OCI-M2 (cell line): ENCODE measurements at regions not wholly inside any gene's neighbourhood (a gene's known extent, or its start where the extent isn't known, plus 50 kb on each side); places are given as distances from the start of the nearest gene placed in this dataset.

Source experiments
- DNase-seq: peaks from one replicate; lab custom pipeline; 2025; ENCODE audit not compliant: unreplicated experiment; lab: John Stamatoyannopoulos, UW

DNA sequence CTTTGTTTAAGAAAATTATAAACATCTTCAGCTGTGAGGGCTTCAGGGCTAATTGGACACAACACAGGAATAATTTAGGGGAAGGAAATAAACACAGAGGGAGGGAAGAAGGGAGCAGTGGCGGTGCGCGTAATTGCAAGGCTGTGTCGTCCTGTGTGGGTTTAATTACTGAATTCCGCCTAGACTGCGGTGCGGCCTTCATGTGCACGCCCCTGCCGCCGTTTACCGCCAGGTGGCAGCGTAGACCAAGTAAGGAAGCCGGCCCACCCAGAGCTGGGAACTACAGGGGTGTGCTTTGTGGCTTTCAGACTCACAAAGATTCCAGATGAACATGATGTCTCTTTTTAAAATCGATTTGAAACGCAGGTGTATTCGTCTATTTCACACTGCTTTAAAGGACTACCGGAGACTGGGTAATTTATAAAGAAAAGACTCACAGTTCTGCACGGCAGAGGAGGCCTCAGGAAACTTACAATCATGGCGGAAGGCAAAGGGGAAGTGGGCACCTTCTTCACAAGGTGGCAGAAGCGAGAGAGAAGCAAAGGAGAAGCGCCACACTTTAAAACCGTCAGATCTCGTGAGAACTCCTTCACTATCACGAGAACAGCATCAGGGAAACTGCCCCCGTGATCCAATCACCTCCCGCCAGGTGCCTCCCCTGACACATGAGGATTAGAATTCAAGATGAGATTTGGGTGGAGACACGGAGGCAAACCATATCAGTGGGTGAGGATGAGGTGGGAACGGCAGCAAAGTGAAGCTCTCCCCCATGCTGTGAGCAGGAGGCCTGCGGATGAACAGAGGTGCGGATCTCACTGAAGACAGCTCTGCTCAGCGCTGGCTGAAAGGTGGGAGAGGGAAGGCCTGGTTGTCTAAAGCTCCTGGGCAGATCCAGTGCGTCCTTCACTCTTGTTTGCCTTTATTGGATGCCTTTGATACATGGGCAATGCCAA, 222.0 kb upstream of the PDE10A start:
- DNase-seq: no peak

GRCh38 chr6:165883851-165884640, 221.0 kb upstream of the PDE10A start:
- no peak for DNase-seq

- DNase-seq: no peak
Observed at GRCh38 chr6:165881806-165882205, 218.8 kb upstream of the PDE10A start.

DNA sequence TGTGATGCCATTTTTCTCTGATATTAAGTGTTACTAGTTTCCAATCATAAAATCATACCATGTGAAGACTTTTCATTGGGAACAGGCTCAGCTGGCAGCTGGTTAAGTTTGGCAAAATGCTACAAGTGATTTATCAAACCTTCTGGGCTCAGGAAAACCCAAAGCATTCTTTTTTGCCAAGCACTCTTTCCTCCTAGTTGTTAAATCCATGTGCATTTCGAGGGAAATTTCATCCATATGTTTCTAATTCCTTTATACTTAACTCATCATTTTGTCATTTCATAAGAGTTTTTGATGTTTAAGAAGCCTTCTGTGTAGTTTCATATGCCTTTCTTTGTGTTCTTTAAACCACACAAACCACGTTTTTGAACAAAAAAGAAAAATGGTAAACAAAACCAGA, 217.6 kb upstream of the PDE10A start:
- DNase-seq: no peak

DNA sequence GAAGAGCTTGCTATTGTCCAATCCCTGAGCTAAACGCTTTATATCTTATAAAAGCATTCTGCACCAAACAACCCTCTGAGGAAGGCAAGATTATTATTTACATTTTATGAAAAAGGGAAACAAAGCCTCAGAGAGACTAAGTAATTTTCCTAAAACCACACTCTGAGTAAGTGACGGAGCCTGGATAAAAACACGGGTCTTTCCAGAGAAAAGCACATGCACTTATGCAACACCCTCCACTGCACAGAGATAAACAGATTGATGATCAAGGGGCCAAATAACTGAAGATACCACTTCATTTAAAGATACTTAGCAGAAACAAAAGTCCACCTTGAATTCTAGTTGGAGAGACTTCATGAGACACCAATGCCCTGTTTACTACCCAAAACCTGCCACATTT, 214.7 kb upstream of the PDE10A start:
- DNase-seq: no peak

GRCh38 chr6:165877192-165877591, 214.2 kb upstream of the PDE10A start:
- no peak for DNase-seq

GRCh38 chr6:165876588-165876987, 213.5 kb upstream of the PDE10A start:
- DNase-seq: no peak

- DNase-seq: no peak
Observed at GRCh38 chr6:165875946-165876345, 212.9 kb upstream of the PDE10A start.

- DNase-seq: no peak
Observed at GRCh38 chr6:165873976-165874375, 210.9 kb upstream of the PDE10A start.

GRCh38 chr6:165872811-165873210, 209.8 kb upstream of the PDE10A start:
- DNase-seq: no peak

DNA sequence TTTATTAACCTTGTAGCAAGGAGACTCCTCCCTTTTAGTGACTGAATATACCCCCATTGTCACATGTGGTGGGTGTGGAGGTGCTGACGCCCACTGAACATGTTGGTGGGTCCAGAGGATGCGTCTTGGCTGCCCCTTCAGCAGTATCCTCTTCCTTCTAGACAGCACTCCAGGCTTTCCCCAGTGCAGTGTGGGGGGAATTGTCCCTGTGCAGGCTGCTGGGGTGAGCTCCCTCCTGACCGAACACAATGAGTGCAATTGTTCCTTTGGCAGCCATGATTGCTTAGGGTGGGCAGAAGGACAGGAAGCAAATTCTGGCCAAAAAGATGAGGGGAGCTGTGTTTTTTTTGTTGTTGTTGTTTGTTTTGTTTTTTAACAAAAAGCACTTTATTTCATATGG, 209.3 kb upstream of the PDE10A start:
- no peak for DNase-seq

- no peak for DNase-seq
Observed at GRCh38 chr6:165871571-165871970, 208.5 kb upstream of the PDE10A start.

DNA sequence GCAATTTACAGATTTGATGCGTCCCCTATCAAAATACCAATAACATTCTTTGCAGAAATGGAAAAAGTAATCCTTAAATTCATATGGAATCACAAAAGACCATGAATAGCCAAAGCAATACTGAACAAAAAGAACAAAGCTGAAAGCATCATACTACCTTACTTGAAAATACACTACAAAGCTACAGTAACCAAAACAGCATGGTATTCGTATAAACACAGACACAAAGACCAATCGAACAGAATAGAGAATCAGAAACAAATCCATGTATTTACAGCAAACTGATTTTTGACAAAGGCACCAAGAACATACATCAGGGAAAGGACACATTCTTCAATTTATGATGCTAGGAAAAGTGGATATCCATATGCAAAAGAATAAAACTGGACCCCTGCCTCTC, 206.5 kb upstream of the PDE10A start:
- no peak for DNase-seq

DNA sequence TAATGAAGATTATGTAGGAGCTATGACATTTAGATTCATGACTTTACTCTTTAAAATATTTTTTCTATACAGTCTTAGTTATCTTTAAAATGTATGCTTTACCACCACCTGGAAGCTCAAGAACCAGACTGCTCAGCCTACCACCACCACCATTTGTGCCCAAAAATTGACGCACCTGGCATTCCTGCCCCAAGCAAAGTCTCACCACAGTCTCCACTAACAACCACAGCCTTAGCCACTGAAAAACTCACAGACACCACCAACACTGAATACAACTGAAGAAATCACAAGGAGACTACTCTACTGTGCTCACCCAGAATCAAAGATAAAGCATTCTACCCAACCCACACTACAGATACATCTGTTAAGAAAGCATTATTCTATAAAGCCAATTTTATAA, 201.9 kb upstream of the PDE10A start:
- no peak for DNase-seq

DNA sequence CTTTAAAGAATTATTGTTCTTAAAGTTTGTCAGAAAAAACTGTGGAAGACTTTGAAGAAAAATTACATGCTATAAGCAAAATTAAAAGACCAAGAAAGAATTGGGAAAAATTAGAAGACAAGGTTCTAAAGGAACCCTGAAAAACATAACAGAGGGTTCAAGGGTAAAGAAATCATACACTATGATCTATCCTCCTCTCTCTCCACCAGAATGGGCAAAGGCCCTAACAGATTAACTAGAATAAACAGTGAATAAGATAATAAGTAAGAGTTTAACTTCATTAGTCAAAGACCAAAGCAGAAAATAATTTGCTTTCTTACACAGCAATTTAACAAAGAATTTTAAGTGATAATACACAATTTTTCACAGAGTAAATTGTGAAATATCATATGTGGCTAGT, 201.2 kb upstream of the PDE10A start:
- DNase-seq: no peak

GRCh38 chr6:165863801-165864200, 200.8 kb upstream of the PDE10A start:
- no peak for DNase-seq

DNA sequence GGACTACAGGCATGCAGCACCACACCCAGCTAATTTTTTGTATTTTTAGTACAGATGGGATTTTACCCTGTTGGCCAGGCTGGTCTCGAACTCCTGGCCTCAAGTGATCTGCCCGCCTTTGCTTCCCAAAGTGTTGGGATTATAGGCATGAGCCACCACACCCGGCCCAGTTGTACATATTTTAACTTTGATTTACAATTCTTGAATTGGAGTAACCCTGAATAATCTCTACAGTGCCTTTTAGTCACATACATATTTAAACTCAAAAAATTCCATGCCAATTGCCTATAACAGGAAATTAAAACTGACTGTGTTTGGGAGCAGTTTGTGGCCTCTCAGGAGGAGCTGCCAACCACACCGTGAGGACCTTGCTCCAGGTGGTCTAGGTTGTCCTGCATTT, 199.8 kb upstream of the PDE10A start:
- DNase-seq: no peak

GRCh38 chr6:165861226-165861625, 198.2 kb upstream of the PDE10A start:
- DNase-seq: no peak

GRCh38 chr6:165858586-165858985, 195.5 kb upstream of the PDE10A start:
- DNase-seq: no peak

DNA sequence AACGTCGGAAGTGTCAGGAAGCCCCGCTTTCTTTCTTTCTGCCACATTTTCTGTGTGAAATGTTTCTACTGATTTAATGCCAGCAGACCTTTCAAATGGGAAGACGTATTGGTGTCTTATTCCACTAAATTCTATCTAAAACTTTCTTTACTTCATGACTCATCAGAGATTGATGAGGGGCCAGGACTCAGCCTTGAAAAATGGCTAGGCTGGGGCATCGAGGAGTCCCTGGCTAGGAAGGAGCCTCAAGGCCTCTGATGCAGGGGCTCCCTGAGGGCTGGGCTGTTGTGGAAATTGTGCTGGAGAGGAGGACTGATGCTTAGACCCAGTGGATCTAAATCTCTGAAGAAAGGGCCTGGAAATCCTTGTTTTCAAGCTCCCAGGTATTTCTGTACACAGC, 192.8 kb upstream of the PDE10A start:
- DNase-seq: no peak

- no peak for DNase-seq
Observed at GRCh38 chr6:165854863-165855593, 192.0 kb upstream of the PDE10A start.
